OCI-LY3 (cell line): ENCODE measurements at regions not wholly inside any gene's neighbourhood (a gene's known extent, or its start where the extent isn't known, plus 50 kb on each side); places are given as distances from the start of the nearest gene placed in this dataset.

Source experiments
- CTCF ChIP-seq: fragments of 200-600, 300-600 bp; sonication (generic); IDR thresholded peaks from 2 replicates; pipeline ENCODE4 v1.5.1; 2014; ENCODE audit warnings: antibody characterized with exemption, low read length, low read depth
- EZH2phosphoT487 ChIP-seq: fragments of 200-600 bp; shearing (Covaris generic); IDR thresholded peaks from 2 replicates; pipeline ENCODE4 v1.6.1; 2018; ENCODE audit warnings: antibody characterized with exemption, mixed run types, low read depth

DNA sequence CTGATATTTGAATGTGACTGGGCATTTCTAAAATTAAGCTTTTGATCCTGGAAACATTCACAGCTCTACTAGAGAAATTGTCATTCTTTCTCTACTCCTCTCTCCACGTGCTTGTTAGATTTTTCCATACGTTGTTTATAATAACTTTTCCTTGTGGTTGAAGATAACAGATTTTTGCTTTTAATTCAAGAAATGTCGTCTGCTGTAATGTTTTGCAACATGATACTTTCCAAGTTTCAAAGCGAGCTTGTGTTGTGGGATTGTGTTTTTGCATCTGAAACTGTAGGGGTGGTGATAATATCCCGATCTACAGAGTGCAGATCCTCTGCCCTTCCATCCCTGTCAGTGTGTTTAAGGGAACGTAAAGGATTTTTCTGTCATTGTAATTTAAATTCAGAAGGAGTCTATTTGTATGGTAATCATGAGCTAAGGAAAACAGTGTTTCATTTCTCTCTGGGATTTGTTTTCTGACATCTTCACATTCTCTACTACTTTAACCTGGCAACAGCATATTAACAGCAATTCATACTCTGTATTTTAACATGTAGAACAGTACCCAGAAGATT, 321.4 kb downstream of the FAT3 start:
- TF ChIP-seq CTCF (no peak), EZH2phosphoT487 (no peak)
